OCI-LY3 (cell line): ENCODE measurements at regions not wholly inside any gene's neighbourhood (a gene's known extent, or its start where the extent isn't known, plus 50 kb on each side); places are given as distances from the start of the nearest gene placed in this dataset.

Experiments
- H2AFZ ChIP-seq: fragments of 200-600, 300-600 bp; shearing (Covaris generic); 2 replicates; pipeline ENCODE4 v1.6.0; 2014; ENCODE audit warnings: antibody characterized with exemption, low read depth, low read length
- H3K27ac ChIP-seq: fragments of 200-600, 300-600 bp; sonication (generic); 2 replicates; pipeline ENCODE4 v1.5.1; 2014; ENCODE audit warnings: mild to moderate bottlenecking, low read length, moderate library complexity, mixed read lengths
- H3K27me3 ChIP-seq: fragments of 200-600, 300-600 bp; sonication (generic); 2 replicates; pipeline ENCODE4 v1.6.1; 2014; ENCODE audit warnings: low read depth, low read length, mixed read lengths
- H3K36me3 ChIP-seq: fragments of 200-600, 300-600 bp; sonication (generic); replicated peaks from 2 replicates; pipeline ENCODE3; 2014; ENCODE audit warnings: low read depth, low read length, mixed read lengths
- H3K4me1 ChIP-seq: fragments of 300-600, 200-600 bp; sonication (generic); 2 replicates; pipeline ENCODE4 v1.6.1; 2014; ENCODE audit warnings: low read length, mixed read lengths
- H3K4me2 ChIP-seq: fragments of 200-600, 300-600 bp; sonication (generic); 2 replicates; pipeline ENCODE4 v1.6.1; 2014; ENCODE audit warnings: low read length, mixed read lengths
- H3K4me3 ChIP-seq: fragments of 300-600, 200-600 bp; sonication (generic); 2 replicates; pipeline ENCODE4 v1.5.1; 2014; ENCODE audit warnings: antibody characterized with exemption, mild to moderate bottlenecking, low read length, moderate library complexity
- H3K79me2 ChIP-seq: fragments of 300-600, 200-600 bp; shearing (Covaris generic); 2 replicates; pipeline ENCODE4 v1.6.1; 2014; ENCODE audit warnings: mild to moderate bottlenecking, low read length, mixed read lengths
- H3K9ac ChIP-seq: fragments of 300-600, 200-600 bp; shearing (Covaris generic); 2 replicates; pipeline ENCODE4 v1.6.0; 2014; ENCODE audit warnings: mild to moderate bottlenecking, low read length, moderate library complexity
- H3K9me3 ChIP-seq: fragments of 200-600, 300-600 bp; shearing (Covaris generic); 2 replicates; pipeline ENCODE4 v1.6.1; 2014; ENCODE audit warnings: low read length, mixed read lengths; ENCODE audit not compliant: insufficient read depth
- H4K20me1 ChIP-seq: fragments of 200-600, 300-600 bp; sonication (generic); 2 replicates; pipeline ENCODE4 v1.6.1; 2016; ENCODE audit warnings: low read length, mixed read lengths; ENCODE audit not compliant: insufficient read depth
- EZH2phosphoT487 ChIP-seq: fragments of 200-600 bp; shearing (Covaris generic); IDR thresholded peaks from 2 replicates; pipeline ENCODE4 v1.6.1; 2018; ENCODE audit warnings: antibody characterized with exemption, mixed run types, low read depth
- TF ChIP-seq, protein P1 (sequence below): fragments of 200-600, 300-600 bp; sonication (generic); IDR thresholded peaks from 2 replicates; pipeline ENCODE4 v1.5.1; 2014; ENCODE audit warnings: antibody characterized with exemption, low read length, low read depth

DNA sequence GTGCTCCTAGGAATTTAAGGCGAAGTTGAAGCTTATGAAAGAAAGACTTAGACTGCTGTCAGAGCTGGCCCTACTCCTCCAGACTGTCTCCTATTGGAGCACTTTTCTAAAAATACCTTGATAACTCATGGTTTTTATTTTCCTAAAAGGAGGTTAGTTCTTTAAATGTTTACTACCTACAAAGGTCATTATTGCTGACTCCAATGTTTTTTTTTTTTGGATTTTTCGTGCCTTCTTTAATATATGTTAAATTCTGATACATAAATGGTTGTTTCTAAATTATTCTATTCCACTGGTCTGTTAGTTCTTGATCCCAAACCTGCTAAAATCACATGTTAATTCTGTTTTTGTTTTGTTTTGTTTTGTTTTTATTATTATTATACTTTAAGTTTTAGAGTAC lies 227.6 kb upstream of the FTMT start:
- TF ChIP-seq EZH2phosphoT487, result no peak
- TF ChIP-seq, protein P1, sequence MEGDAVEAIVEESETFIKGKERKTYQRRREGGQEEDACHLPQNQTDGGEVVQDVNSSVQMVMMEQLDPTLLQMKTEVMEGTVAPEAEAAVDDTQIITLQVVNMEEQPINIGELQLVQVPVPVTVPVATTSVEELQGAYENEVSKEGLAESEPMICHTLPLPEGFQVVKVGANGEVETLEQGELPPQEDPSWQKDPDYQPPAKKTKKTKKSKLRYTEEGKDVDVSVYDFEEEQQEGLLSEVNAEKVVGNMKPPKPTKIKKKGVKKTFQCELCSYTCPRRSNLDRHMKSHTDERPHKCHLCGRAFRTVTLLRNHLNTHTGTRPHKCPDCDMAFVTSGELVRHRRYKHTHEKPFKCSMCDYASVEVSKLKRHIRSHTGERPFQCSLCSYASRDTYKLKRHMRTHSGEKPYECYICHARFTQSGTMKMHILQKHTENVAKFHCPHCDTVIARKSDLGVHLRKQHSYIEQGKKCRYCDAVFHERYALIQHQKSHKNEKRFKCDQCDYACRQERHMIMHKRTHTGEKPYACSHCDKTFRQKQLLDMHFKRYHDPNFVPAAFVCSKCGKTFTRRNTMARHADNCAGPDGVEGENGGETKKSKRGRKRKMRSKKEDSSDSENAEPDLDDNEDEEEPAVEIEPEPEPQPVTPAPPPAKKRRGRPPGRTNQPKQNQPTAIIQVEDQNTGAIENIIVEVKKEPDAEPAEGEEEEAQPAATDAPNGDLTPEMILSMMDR, result no peak
- H3K27me3 ChIP-seq, result no peaks in the 10 kb centered on the region
- no peaks in the 10 kb centered on the region for H3K36me3 ChIP-seq
- H3K79me2 ChIP-seq, result no peaks in the 10 kb centered on the region
- no peaks in the 10 kb centered on the region for H4K20me1 ChIP-seq
- H3K4me1 ChIP-seq, result no peaks in the 10 kb centered on the region
- no peak overlapping the region for H3K9ac ChIP-seq
- H3K27ac ChIP-seq, result no peak overlapping the region
- H2AFZ ChIP-seq, result no peak overlapping the region
- no peaks in the 10 kb centered on the region for H3K9me3 ChIP-seq
- H3K4me3 ChIP-seq, result no peak overlapping the region
- H3K4me2 ChIP-seq, result no peak overlapping the region

DNA sequence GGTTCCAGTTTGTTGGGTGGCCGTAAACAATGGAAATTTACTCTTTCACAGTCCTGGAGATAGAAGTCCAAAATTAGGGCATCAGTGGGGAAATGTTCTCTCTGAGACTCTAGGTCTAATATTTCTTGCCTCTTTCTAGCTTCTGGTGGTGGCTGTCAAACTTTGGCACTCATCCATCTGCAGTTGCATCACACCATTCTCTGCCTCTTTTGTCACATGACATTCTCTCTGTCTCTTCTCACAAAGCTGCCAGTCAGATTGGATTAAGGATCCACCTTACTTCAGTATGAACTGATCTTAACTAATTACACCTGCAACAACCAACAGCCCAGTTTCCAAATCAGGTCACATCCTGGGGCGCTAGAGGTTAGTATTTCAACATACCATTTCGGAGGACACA lies 222.9 kb upstream of the FTMT start:
- Histone ChIP-seq H3K4me1 (no peaks in the 10 kb centered on the region), H3K79me2 (no peaks in the 10 kb centered on the region), H3K27me3 (no peaks in the 10 kb centered on the region), H3K4me2 (no peak overlapping the region), H4K20me1 (no peaks in the 10 kb centered on the region), H3K27ac (no peak overlapping the region), H3K9ac (no peak overlapping the region), H3K36me3 (no peaks in the 10 kb centered on the region), H3K4me3 (no peak overlapping the region), H3K9me3 (no peaks in the 10 kb centered on the region), H2AFZ (no peak overlapping the region)
- no peak for TF ChIP-seq EZH2phosphoT487
- TF ChIP-seq, protein P1, result no peak

DNA sequence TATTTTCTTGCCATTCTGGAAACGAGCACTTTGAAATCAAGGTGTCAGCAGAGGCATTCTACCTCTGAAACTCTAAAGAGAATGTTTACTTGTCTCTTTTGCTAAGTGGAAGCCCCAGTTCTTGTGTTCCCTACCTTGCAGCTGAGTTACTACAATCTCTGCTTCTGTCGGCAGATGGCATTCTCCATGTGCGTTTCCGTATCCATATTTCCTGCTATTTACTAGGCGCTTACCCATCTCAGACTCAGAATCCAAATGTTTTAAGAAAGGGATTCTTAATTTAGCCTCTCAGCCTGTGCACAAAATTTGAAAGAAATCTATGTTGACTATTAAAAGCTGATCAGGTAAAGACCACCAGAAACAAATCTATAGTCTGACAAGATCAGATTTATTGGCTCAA lies 221.3 kb upstream of the FTMT start:
- no peaks in the 10 kb centered on the region for H3K36me3 ChIP-seq
- H3K27ac ChIP-seq, result no peak overlapping the region
- no peak overlapping the region for H2AFZ ChIP-seq
- no peaks in the 10 kb centered on the region for H3K9me3 ChIP-seq
- no peaks in the 10 kb centered on the region for H3K79me2 ChIP-seq
- H3K27me3 ChIP-seq, result no peaks in the 10 kb centered on the region
- H3K4me1 ChIP-seq, result no peaks in the 10 kb centered on the region
- H3K4me2 ChIP-seq, result no peak overlapping the region
- no peak overlapping the region for H3K9ac ChIP-seq
- TF ChIP-seq, protein P1, result no peak
- no peak for TF ChIP-seq EZH2phosphoT487
- H4K20me1 ChIP-seq, result no peaks in the 10 kb centered on the region
- H3K4me3 ChIP-seq, result no peak overlapping the region

DNA sequence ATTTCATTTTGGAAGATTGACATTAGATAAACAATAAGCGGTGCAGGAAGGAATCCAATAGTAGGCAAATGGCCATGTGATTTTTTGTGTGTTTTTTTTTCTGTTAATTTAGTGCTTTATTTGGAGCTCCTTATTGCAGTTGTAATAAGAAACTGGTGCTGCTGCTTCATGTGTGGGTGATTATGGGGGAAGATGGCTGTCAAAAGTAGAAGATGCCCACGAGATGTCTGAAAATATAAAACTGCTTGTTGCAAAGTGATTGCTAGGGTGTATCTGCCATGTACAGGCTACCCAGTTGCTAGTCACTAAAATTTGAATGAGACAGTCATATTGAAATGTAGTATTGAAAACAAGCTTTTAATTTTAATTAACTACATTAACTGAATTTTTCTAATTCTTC lies 216.7 kb upstream of the FTMT start:
- Histone ChIP-seq H3K79me2 (no peaks in the 10 kb centered on the region), H3K4me1 (no peaks in the 10 kb centered on the region), H3K4me3 (no peak overlapping the region), H3K9ac (no peak overlapping the region), H2AFZ (no peak overlapping the region), H3K27ac (no peak overlapping the region), H3K27me3 (no peaks in the 10 kb centered on the region), H3K9me3 (no peaks in the 10 kb centered on the region), H3K4me2 (no peak overlapping the region), H4K20me1 (no peaks in the 10 kb centered on the region), H3K36me3 (no peaks in the 10 kb centered on the region)
- TF ChIP-seq, protein P1, result no peak
